ENCODE measurements at regions not wholly inside any gene's neighbourhood (a gene's known extent, or its start where the extent isn't known, plus 50 kb on each side); places are given as distances from the start of the nearest gene placed in this dataset.

DNA sequence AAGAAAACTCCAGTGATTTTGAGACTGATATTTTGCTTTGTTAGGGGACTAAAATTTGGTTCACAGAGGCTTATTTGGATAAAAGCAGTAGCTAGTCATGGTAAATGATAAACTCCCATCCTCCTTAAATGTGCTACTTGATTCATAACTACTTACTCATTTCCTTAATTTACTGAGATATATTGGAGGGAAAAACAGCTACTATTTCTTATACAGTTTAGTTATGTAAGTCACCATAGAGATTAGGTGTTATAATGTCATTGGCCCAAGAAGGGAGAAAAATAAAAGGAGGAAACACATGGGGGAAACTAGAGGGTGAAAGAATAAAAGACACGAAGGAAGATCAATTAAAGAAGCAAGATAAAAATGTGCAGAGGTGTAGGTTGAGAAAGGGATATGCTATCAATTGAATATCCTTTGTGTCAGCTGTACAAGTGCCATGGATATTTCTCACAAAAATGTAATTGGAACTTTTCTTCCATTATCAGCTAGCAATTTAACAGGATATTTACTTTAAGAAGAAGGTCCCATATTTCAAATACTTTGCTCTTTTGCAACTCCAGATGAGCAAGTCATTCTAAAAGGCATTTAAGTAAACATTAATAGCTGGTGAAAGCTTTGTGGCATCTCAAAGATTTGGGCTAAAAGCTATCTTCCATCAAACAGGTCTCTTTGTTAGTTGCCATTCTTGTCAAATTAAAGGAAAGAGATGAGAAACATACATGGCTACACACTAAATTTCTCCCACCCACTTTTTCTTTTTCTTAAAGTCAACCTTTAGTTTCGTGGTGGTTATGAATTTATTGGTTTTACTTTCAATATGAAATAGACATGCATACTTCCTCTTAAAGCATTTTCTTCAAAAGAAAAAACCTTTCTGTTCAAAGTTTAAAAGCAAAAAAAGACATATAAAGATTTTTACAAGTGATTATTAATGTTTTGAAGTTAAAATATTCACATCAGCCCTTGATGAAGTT, 439.5 kb downstream of the CCER1 start:
- Mint-ChIP-seq H3K36me3 (ENCODE audit: low read depth) (no peaks in the 10 kb centered on the region), H3K4me3 (no peak overlapping the region), H3K9me3 (peaks cover 20% of the 10 kb centered on the region), H3K4me1 (ENCODE audit: low read depth) (no peaks in the 10 kb centered on the region), H3K27me3 (ENCODE audit: insufficient read depth) (no peaks in the 10 kb centered on the region; the same call in 1 of the 2 replicates), H3K27ac (no peak overlapping the region)
- no peak for DNase-seq
- TF ChIP-seq, protein P1, sequence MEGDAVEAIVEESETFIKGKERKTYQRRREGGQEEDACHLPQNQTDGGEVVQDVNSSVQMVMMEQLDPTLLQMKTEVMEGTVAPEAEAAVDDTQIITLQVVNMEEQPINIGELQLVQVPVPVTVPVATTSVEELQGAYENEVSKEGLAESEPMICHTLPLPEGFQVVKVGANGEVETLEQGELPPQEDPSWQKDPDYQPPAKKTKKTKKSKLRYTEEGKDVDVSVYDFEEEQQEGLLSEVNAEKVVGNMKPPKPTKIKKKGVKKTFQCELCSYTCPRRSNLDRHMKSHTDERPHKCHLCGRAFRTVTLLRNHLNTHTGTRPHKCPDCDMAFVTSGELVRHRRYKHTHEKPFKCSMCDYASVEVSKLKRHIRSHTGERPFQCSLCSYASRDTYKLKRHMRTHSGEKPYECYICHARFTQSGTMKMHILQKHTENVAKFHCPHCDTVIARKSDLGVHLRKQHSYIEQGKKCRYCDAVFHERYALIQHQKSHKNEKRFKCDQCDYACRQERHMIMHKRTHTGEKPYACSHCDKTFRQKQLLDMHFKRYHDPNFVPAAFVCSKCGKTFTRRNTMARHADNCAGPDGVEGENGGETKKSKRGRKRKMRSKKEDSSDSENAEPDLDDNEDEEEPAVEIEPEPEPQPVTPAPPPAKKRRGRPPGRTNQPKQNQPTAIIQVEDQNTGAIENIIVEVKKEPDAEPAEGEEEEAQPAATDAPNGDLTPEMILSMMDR (IDR thresholded peaks at IDR 0.05), result no peak

DNA sequence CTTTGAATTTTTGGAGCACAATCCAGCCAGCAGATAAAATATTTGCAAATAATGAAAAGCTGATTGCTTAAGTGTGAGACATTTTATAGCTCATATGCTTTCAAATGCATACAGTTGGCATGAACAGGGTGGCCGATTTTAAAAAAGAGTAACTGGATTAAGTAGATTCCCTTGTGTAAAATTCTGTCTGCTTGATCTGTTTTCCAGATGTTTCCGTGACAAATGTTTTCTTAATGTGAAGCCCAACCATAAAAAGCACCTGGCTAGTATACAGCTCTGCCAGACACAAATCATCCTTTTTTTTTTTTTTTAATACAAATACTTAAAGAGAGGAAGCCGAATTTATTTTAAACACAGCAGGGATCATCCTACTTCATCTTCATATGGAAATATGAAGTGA, 440.7 kb downstream of the CCER1 start:
- peaks cover 26% of the 10 kb centered on the region for H3K9me3 Mint-ChIP-seq
- no peaks in the 10 kb centered on the region for H3K36me3 Mint-ChIP-seq (ENCODE audit: low read depth)
- no peak overlapping the region for H3K27ac Mint-ChIP-seq
- TF ChIP-seq, protein P1 (IDR thresholded peaks at IDR 0.05), result no peak
- no peaks in the 10 kb centered on the region for H3K4me1 Mint-ChIP-seq (ENCODE audit: low read depth)
- DNase-seq, result no peak
- no peak overlapping the region for H3K4me3 Mint-ChIP-seq
- no peaks in the 10 kb centered on the region; the same call in 1 of the 2 replicates for H3K27me3 Mint-ChIP-seq (ENCODE audit: insufficient read depth)

DNA sequence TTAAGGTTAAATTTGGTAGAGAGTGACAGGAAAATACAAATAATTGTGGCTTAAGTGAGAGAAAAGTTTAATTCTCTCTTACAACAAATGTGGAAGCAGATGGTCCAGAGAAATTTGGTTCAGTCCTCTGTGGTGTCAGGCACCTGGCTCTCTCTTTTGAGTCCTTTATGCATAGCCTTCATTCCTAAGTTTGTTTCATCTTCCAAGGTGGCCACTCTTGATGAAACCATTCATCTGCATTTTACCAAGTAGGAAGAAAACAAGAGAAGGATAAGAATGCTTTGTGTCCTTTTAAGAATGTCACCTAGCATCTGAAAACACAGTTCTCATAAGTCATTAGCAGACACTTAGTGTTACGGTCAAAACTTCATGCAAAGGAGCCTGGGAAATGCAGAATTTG, 442.5 kb downstream of the CCER1 start:
- Mint-ChIP-seq H3K27me3 (ENCODE audit: insufficient read depth) (no peaks in the 10 kb centered on the region; the same call in 1 of the 2 replicates), H3K27ac (no peak overlapping the region), H3K4me1 (ENCODE audit: low read depth) (no peaks in the 10 kb centered on the region), H3K36me3 (ENCODE audit: low read depth) (no peaks in the 10 kb centered on the region), H3K4me3 (no peak overlapping the region), H3K9me3 (peaks cover 30% of the 10 kb centered on the region)
- DNase-seq, result no peak
- TF ChIP-seq, protein P1 (IDR thresholded peaks at IDR 0.05), result no peak

DNA sequence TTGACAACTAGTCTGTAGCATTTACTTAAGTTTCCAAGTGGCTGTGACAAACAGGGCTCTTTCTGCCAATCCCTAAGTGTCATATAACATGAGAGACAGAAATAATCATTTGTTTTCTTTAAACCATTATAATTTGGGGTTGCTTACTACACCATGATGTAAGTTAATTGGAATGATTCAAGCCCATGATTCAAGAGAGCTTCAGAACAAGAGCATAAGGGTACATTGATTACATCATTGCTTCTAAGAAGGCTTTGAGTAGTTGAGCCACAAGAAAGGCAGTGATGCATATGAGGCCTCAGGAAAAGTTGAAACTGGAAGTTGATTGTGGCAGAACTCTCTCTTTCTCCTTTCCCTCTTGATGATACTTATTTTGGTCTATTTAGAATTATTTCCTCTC, 444.0 kb downstream of the CCER1 start:
- Mint-ChIP-seq H3K4me3 (no peak overlapping the region), H3K36me3 (ENCODE audit: low read depth) (no peaks in the 10 kb centered on the region), H3K27ac (no peak overlapping the region), H3K27me3 (ENCODE audit: insufficient read depth) (no peaks in the 10 kb centered on the region; the same call in 1 of the 2 replicates), H3K4me1 (ENCODE audit: low read depth) (no peaks in the 10 kb centered on the region), H3K9me3 (peaks cover 27% of the 10 kb centered on the region)
- DNase-seq, result no peak
- TF ChIP-seq, protein P1 (IDR thresholded peaks at IDR 0.05), result no peak

DNA sequence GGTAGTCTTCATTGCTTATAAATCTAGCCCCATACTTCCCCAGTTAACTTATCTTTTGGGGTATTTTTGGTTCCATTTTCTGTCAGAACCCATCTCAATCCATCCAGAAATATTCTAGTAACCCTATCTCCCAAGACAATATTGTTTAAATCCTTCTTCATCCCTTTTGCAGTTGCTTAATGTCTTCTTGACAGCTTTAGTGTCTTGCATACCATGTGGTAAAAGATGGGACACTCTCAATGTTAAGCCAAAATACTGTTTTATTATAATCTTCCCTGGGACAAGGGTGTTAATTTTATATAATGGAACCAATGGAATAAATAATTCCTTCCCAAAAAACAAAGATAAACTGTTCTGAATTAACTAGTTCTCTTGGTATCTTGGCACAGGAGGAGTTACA, 450.2 kb downstream of the CCER1 start:
- no peak overlapping the region for H3K4me3 Mint-ChIP-seq
- no peak overlapping the region for H3K27ac Mint-ChIP-seq
- TF ChIP-seq, protein P1 (IDR thresholded peaks at IDR 0.05), result no peak
- no peaks in the 10 kb centered on the region for H3K4me1 Mint-ChIP-seq (ENCODE audit: low read depth)
- no peaks in the 10 kb centered on the region for H3K27me3 Mint-ChIP-seq (ENCODE audit: insufficient read depth)
- peaks cover 19% of the 10 kb centered on the region for H3K9me3 Mint-ChIP-seq
- H3K36me3 Mint-ChIP-seq (ENCODE audit: low read depth), result no peaks in the 10 kb centered on the region
- DNase-seq, result no peak
